ENCODE measurements at regions not wholly inside any gene's neighbourhood (a gene's known extent, or its start where the extent isn't known, plus 50 kb on each side); places are given as distances from the start of the nearest gene placed in this dataset.

DNA sequence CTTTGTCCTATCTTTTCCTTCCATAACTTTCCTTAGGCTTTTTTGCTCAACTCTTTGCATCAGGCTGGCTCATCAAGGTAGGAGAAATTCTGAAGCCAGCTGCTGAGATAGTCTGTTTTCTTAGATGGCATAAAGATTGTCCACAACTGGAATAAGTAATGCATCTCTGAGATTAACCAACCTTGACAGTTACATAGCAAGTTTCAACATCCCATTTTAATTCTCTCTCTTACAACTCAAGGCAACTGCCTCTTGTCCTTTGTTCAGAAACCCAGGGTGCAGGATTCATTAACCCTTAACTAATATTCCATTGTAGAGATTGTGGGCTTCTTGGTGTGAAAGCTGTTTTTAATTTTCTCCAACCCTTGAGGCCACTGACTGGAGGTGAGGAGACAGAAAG, 239.2 kb downstream of the LACC1 start:
- no peaks in the 10 kb centered on the region for H3K36me3 ChIP-seq (ENCODE audit: control insufficient read depth, insufficient read depth, low read length)
- TF ChIP-seq, protein P1, sequence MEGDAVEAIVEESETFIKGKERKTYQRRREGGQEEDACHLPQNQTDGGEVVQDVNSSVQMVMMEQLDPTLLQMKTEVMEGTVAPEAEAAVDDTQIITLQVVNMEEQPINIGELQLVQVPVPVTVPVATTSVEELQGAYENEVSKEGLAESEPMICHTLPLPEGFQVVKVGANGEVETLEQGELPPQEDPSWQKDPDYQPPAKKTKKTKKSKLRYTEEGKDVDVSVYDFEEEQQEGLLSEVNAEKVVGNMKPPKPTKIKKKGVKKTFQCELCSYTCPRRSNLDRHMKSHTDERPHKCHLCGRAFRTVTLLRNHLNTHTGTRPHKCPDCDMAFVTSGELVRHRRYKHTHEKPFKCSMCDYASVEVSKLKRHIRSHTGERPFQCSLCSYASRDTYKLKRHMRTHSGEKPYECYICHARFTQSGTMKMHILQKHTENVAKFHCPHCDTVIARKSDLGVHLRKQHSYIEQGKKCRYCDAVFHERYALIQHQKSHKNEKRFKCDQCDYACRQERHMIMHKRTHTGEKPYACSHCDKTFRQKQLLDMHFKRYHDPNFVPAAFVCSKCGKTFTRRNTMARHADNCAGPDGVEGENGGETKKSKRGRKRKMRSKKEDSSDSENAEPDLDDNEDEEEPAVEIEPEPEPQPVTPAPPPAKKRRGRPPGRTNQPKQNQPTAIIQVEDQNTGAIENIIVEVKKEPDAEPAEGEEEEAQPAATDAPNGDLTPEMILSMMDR (IDR thresholded peaks at IDR 0.05; ENCODE audit: insufficient read depth, low read length, poor library complexity, severe bottlenecking) = no peak
- H3K27me3 ChIP-seq (replicated peaks; ENCODE audit: control insufficient read depth, insufficient read depth, low read length) = no peaks in the 10 kb centered on the region
- no peak for DNase-seq (ENCODE audit: extremely low read depth, insufficient read length)
- H3K4me3 ChIP-seq (replicated peaks; ENCODE audit: low read depth, low read length) = no peak overlapping the region

DNA sequence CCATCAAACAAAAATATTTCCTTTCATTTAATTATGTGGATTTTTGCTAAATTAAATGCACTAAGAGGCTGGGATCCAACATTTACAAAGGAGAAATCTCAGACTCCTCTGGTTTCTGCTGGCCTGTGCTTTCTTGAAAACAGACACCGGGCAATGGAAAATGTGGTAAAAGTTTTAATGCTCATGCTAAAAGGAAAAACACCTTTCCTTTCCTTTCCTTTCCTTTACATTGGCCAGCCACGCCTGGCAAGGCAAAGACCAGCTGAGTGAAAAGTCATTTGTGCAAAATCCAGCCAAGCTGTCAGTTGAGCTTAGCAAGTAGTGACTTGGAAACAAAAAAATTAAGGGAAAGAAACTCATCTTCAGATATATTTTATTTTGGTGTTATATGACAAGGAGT, 240.3 kb downstream of the LACC1 start:
- no peak for DNase-seq (ENCODE audit: extremely low read depth, insufficient read length)
- TF ChIP-seq, protein P1 (IDR thresholded peaks at IDR 0.05; ENCODE audit: insufficient read depth, low read length, poor library complexity, severe bottlenecking) = no peak
- H3K36me3 ChIP-seq (ENCODE audit: control insufficient read depth, insufficient read depth, low read length) = no peaks in the 10 kb centered on the region
- no peaks in the 10 kb centered on the region for H3K27me3 ChIP-seq (replicated peaks; ENCODE audit: control insufficient read depth, insufficient read depth, low read length)
- no peak overlapping the region for H3K4me3 ChIP-seq (replicated peaks; ENCODE audit: low read depth, low read length)

DNA sequence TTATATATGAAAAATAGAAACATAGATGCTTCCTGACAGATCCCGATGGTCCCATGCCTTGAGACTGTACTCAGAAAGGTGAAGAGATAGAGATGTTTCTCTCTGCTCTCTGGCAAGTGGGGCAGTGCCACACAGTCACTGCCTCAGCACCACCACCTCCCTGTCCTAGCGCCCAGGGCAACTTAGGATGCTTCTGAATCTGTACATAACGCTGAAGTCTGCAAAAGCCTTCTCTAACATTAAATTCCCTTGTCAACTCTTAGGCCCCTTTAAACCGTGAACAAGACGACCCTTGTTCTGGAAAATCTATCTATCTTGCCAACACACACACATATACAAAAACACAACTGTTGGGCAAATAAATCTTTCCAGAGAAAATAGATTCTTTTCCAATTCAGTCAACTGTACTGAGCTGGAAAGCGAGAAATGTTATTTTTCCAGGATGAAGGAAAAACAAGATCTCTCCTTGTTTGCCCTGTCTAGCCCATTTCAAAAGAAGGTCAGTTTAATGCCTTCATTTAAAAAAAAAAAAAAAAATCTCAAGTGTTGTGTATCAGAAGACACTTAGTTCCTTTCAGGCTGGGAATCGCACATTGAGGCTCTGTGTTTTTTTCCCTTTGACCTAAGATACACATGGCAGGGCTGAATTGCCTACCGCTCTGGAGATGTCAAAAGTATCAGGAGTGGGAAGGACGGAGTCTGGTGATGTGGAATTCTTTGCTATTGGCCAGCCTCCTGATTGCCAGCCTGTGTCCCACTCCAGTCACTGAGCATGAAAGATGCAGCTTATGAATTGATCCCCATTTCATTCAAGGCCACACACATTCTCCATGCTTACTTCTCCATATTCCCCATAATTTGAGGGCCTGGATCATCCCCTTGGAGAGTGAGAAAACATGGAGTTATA, 241.4 kb downstream of the LACC1 start:
- Histone ChIP-seq H3K27me3 (replicated peaks; ENCODE audit: control insufficient read depth, insufficient read depth, low read length) (no peaks in the 10 kb centered on the region), H3K36me3 (ENCODE audit: control insufficient read depth, insufficient read depth, low read length) (no peaks in the 10 kb centered on the region), H3K4me3 (replicated peaks; ENCODE audit: low read depth, low read length) (no peak overlapping the region)
- no peak for DNase-seq (ENCODE audit: extremely low read depth, insufficient read length)
- TF ChIP-seq, protein P1 (IDR thresholded peaks at IDR 0.05; ENCODE audit: insufficient read depth, low read length, poor library complexity, severe bottlenecking) = no peak

DNA sequence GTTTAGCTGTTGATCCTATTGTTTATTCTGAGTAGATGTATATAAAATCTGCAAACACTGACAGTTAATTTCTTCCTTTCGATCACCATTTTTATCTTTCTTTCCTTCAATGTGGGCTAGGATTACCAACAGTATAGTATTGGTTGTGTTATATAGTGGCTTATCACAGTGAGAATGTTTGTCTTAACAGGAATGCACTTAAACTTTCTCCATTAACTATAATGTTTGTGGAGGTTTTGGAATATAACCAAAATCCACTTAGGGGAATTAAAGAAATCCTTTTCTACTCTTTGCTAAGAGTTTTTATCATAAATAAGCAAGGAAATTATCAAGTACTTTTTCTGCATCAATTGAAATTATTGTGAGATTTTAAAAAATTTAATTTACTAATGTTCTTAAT, 244.6 kb downstream of the LACC1 start:
- no peaks in the 10 kb centered on the region for H3K27me3 ChIP-seq (replicated peaks; ENCODE audit: control insufficient read depth, insufficient read depth, low read length)
- no peaks in the 10 kb centered on the region for H3K36me3 ChIP-seq (ENCODE audit: control insufficient read depth, insufficient read depth, low read length)
- no peak for DNase-seq (ENCODE audit: extremely low read depth, insufficient read length)
- H3K4me3 ChIP-seq (replicated peaks; ENCODE audit: low read depth, low read length) = no peak overlapping the region
- TF ChIP-seq, protein P1 (IDR thresholded peaks at IDR 0.05; ENCODE audit: insufficient read depth, low read length, poor library complexity, severe bottlenecking) = no peak

DNA sequence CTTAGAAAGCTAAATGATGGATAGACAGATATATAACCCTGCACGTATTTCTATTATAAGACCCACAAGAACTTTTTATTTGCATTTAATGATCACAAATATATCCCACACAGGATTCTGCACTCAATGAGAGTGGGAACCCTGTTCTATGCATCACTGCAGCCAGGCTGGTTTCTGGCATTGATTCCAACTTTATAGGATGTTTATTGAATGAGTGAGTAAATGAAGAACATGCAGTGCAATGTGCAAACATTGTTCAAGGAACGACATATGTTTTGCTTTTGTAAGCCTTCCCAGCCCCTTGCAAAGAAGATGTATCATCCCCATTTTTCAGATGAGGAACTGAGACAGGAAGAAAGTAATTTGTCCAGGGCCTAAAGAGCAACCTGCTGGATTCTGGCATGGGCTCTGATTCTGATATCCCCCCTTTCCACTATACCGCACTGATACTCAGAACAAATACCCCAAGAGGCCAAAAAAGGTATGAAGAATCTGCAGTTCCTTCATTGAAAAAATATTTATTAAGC, 246.3 kb downstream of the LACC1 start:
- Histone ChIP-seq H3K36me3 (ENCODE audit: control insufficient read depth, insufficient read depth, low read length) (no peaks in the 10 kb centered on the region), H3K27me3 (replicated peaks; ENCODE audit: control insufficient read depth, insufficient read depth, low read length) (no peaks in the 10 kb centered on the region), H3K4me3 (replicated peaks; ENCODE audit: low read depth, low read length) (no peak overlapping the region)
- no peak for DNase-seq (ENCODE audit: extremely low read depth, insufficient read length)
- TF ChIP-seq, protein P1 (IDR thresholded peaks at IDR 0.05; ENCODE audit: insufficient read depth, low read length, poor library complexity, severe bottlenecking) = no peak

Measured in GM06990 (cell line).